AG10803 (cell line): ENCODE measurements at regions not wholly inside any gene's neighbourhood (a gene's known extent, or its start where the extent isn't known, plus 50 kb on each side); places are given as distances from the start of the nearest gene placed in this dataset.
"Not testable (repeated sequence)": the region's sequence is repeated elsewhere in the genome, so short reads cannot be mapped to it uniquely, and the experiment has no call there.

Experiments used
- DNase-seq: peaks from one replicate; pipeline ENCODE4 v3.0.0; 2010; ENCODE audit warnings: low read depth
- H3K4me3 ChIP-seq: 2 replicates; pipeline ENCODE4 v1.5.1; 2011; ENCODE audit warnings: mild to moderate bottlenecking, low read length, control low read depth
- TF ChIP-seq, protein P1 (sequence below): conservative IDR thresholded peaks from 2 replicates; pipeline ENCODE4 v1.5.1; 2011; ENCODE audit warnings: mild to moderate bottlenecking, low read length, control low read depth, inconsistent platforms

GRCh38 chr14:35963209-35963608, 137.1 kb downstream of the BRMS1L start:
- H3K4me3 ChIP-seq: no peak overlapping the region
- no peak for DNase-seq
- TF ChIP-seq, protein P1, sequence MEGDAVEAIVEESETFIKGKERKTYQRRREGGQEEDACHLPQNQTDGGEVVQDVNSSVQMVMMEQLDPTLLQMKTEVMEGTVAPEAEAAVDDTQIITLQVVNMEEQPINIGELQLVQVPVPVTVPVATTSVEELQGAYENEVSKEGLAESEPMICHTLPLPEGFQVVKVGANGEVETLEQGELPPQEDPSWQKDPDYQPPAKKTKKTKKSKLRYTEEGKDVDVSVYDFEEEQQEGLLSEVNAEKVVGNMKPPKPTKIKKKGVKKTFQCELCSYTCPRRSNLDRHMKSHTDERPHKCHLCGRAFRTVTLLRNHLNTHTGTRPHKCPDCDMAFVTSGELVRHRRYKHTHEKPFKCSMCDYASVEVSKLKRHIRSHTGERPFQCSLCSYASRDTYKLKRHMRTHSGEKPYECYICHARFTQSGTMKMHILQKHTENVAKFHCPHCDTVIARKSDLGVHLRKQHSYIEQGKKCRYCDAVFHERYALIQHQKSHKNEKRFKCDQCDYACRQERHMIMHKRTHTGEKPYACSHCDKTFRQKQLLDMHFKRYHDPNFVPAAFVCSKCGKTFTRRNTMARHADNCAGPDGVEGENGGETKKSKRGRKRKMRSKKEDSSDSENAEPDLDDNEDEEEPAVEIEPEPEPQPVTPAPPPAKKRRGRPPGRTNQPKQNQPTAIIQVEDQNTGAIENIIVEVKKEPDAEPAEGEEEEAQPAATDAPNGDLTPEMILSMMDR: peak; percentile 33

- no peak overlapping the region for H3K4me3 ChIP-seq
- no peak for DNase-seq
- TF ChIP-seq, protein P1: no peak
Measured at GRCh38 chr14:35961697-35962274, 135.6 kb downstream of the BRMS1L start.

- TF ChIP-seq, protein P1: no peak
- no peak for DNase-seq
- no peak overlapping the region for H3K4me3 ChIP-seq
Measured at GRCh38 chr14:35959835-35960234, 133.7 kb downstream of the BRMS1L start.

DNA sequence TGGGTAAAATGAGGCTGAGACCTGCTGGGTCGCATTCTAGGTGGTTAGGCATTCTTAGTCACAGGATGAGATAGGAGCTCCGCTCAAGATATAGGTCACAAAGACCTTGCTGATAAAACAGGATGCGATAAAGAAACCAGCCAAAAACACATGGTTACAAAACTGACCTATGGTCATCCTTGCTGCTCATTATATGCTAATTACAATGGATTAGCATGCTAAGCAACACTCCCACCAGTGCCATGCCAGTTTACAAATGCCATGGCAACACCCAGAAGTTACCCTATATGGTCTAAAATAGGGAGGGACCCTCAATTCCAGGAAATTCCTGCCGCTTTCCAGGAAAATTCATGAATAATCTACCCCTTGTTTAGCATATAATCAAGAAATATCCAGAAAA, 132.4 kb downstream of the BRMS1L start:
- no peak overlapping the region for H3K4me3 ChIP-seq
- no peak for DNase-seq
- TF ChIP-seq, protein P1: no peak

DNA sequence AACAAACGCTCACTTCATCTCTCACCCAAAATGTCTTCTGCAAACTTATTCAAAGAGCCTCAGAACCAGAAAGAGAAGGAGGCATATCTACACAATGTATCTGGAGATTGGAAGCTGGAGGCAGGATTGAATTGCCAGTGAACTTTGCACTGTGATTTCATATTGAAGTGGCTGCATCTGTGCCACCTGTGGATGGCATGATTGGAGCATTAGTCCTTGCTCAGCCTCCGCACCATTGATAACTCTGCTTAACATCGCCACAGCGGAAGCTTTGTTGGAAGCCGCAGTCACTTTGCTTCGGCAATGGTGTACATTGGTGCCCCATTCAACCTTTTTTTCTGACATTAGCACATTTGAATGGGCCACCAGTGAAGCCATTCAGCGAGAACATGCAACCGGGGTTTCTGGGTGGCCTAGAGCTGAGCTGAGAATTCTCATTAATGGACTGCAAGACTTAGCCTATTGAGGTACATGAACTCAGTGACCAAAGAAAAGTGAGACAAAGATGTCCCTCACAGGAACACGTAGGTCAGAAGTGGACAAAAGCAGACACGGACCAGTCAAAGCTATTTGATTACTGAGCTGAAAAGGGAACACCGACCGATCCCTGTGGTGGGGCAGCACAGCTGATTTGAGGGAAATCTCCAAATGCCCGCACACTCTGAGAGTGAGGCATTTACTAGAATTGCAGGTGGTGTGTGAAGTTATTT, 130.4 kb downstream of the BRMS1L start:
- TF ChIP-seq, protein P1: no peak
- no peak for DNase-seq
- H3K4me3 ChIP-seq: no peak overlapping the region

GRCh38 chr14:35952584-35952983, 126.4 kb downstream of the BRMS1L start:
- TF ChIP-seq, protein P1: no peak
- H3K4me3 ChIP-seq: no peak overlapping the region
- DNase-seq: no peak

GRCh38 chr14:35949920-35950513, 123.9 kb downstream of the BRMS1L start:
- DNase-seq: no peak
- TF ChIP-seq, protein P1: no peak
- H3K4me3 ChIP-seq: no peak overlapping the region

DNA sequence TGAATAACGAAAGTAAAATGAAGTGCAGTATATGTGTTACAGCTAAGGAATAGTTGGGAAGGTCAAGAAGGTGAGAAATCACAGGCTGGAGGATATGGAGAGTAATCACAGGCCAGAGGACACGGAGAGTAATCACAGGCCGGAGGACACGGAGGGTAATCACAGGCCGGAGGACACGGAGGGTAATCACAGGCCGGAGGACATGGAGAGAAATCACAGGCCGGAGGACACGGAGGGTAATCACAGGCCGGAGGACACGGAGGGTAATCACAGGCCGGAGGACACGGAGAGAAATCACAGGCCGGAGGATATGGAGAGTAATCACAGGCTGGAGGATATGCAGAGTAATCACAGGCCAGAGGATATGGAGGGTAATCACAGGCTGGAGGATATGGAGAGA, 121.8 kb downstream of the BRMS1L start:
- DNase-seq, H3K4me3 ChIP-seq: not testable (repeated sequence)
